PC-9 (cell line): ENCODE measurements at regions not wholly inside any gene's neighbourhood (a gene's known extent, or its start where the extent isn't known, plus 50 kb on each side); places are given as distances from the start of the nearest gene placed in this dataset.

ENCODE experiments used
- BruUV-seq: library from RNA; stranded (reverse); fragments of 400-500 nt; replicated peaks from 2 replicates; lab custom pipeline; 2021; lab: Mats Ljungman, UMichigan
- CTCF ChIA-PET: fragments of 300-600 bp; sonication (Branson Sonifier 250); formaldehyde crosslinking; loops from one replicate; lab custom pipeline; 2022; ENCODE audit warnings: antibody characterized with exemption; lab: Charles Lee
- POLR2A ChIA-PET: fragments of 300-600 bp; sonication (Branson Sonifier 250); formaldehyde crosslinking; loops from one replicate; lab custom pipeline; 2022; ENCODE audit warnings: antibody characterized with exemption; ENCODE audit not compliant: unreplicated experiment; lab: Charles Lee
- DNase-seq, 2 experiments: peaks; one replicate each; pipeline versions ENCODE4 v3.0.0 to v3.0.0-alpha.2; 2015 to 2022; ENCODE audit warnings: mixed read lengths in 1 of 2
- H2AFZ ChIP-seq: fragments of 200-600 bp; sonication (generic); 2 replicates; pipeline ENCODE4 v1.8.1; 2017; ENCODE audit warnings: antibody characterized with exemption
- H3F3A ChIP-seq: fragments of 200-600 bp; sonication (generic); 2 replicates; pipeline ENCODE4 v1.8.1; 2017; ENCODE audit warnings: antibody characterized with exemption, mild to moderate bottlenecking, low read depth; ENCODE audit not compliant: insufficient read depth
- H3K27ac ChIP-seq: fragments of 200-600 bp; sonication (generic); 2 replicates; pipeline ENCODE4 v1.6.1; 2016; ENCODE audit warnings: mixed run types
- H3K27me3 ChIP-seq: fragments of 200-600 bp; sonication (generic); 2 replicates; pipeline ENCODE4 v1.6.1; 2016; ENCODE audit warnings: low read depth, mixed run types; ENCODE audit not compliant: insufficient read depth
- H3K36me3 ChIP-seq: fragments of 200-600 bp; sonication (generic); 2 replicates; pipeline ENCODE4 v1.6.1; 2016; ENCODE audit warnings: low read depth, mixed run types
- H3K4me1 ChIP-seq: fragments of 200-600 bp; sonication (generic); replicated peaks from 2 replicates; pipeline ENCODE4 v1.6.1; 2016; ENCODE audit warnings: mixed run types; ENCODE audit not compliant: insufficient read depth
- H3K4me2 ChIP-seq: fragments of 200-600 bp; sonication (generic); 2 replicates; pipeline ENCODE4 v1.6.1; 2017; ENCODE audit warnings: mixed run types
- H3K4me3 ChIP-seq: fragments of 200-600 bp; sonication (generic); 2 replicates; pipeline ENCODE4 v1.6.1; 2016; ENCODE audit warnings: mixed run types
- H3K79me2 ChIP-seq: fragments of 200-600 bp; sonication (generic); 2 replicates; pipeline ENCODE4 v1.6.1; 2017; ENCODE audit warnings: low read depth, mixed run types
- H3K9me2 ChIP-seq: fragments of 200-600 bp; sonication (generic); 2 replicates; pipeline ENCODE4 v1.8.1; 2017; ENCODE audit warnings: mild to moderate bottlenecking; ENCODE audit not compliant: insufficient read depth
- H3K9me3 ChIP-seq: fragments of 200-600 bp; sonication (generic); 2 replicates; pipeline ENCODE4 v1.8.1; 2016; ENCODE audit warnings: low read depth; ENCODE audit not compliant: insufficient read depth
- H4K20me1 ChIP-seq: fragments of 200-600 bp; sonication (generic); 2 replicates; pipeline ENCODE4 v1.8.1; 2017; ENCODE audit not compliant: insufficient read depth
- EZH2 ChIP-seq: fragments of 200-600 bp; sonication (generic); IDR thresholded peaks from 2 replicates; pipeline ENCODE4 v1.8.0; 2017; ENCODE audit warnings: antibody characterized with exemption, low read depth
- intact Hi-C: fragments of 100-400 bp; cut with micrococcal nuclease; formaldehyde crosslinking; loops from one replicate; pipeline ENCODE4 v1.10.0; 2022; ENCODE audit not compliant: unreplicated experiment
- TF ChIP-seq, protein P1 (sequence below): fragments of 200-600 bp; sonication (generic); conservative IDR thresholded peaks from 2 replicates; pipeline ENCODE4 v1.6.1; 2017; ENCODE audit warnings: mixed run types, antibody characterized with exemption, mild to moderate bottlenecking, moderate library complexity

- H4K20me1 ChIP-seq = no peaks in the 10 kb centered on the region
- H3K4me1 ChIP-seq = no peaks in the 10 kb centered on the region
- no peak overlapping the region for H3K4me3 ChIP-seq
- no peaks in the 10 kb centered on the region for H3K79me2 ChIP-seq
- intact Hi-C loops = no loop called here
- TF ChIP-seq EZH2 = no peak
- TF ChIP-seq, protein P1, sequence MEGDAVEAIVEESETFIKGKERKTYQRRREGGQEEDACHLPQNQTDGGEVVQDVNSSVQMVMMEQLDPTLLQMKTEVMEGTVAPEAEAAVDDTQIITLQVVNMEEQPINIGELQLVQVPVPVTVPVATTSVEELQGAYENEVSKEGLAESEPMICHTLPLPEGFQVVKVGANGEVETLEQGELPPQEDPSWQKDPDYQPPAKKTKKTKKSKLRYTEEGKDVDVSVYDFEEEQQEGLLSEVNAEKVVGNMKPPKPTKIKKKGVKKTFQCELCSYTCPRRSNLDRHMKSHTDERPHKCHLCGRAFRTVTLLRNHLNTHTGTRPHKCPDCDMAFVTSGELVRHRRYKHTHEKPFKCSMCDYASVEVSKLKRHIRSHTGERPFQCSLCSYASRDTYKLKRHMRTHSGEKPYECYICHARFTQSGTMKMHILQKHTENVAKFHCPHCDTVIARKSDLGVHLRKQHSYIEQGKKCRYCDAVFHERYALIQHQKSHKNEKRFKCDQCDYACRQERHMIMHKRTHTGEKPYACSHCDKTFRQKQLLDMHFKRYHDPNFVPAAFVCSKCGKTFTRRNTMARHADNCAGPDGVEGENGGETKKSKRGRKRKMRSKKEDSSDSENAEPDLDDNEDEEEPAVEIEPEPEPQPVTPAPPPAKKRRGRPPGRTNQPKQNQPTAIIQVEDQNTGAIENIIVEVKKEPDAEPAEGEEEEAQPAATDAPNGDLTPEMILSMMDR = no peak
- DNase-seq = no peak
- H3K27me3 ChIP-seq = no peaks in the 10 kb centered on the region
- no peak overlapping the region for H3K4me2 ChIP-seq
- ChIA-PET CTCF (no interaction called here), POLR2A (no interaction called here)
- no peaks in the 10 kb centered on the region for H3F3A ChIP-seq
- H3K9me2 ChIP-seq = no peaks in the 10 kb centered on the region
- H3K9me3 ChIP-seq = no peaks in the 10 kb centered on the region
- no TSS peak for BruUV-seq
- H2AFZ ChIP-seq = no peak overlapping the region
- no peak overlapping the region for H3K27ac ChIP-seq
- no peaks in the 10 kb centered on the region for H3K36me3 ChIP-seq
Observed at GRCh38 chr3:160105907-160106584, 117.4 kb downstream of the IL12A start.

- no peaks in the 10 kb centered on the region for H3K9me2 ChIP-seq
- ChIA-PET CTCF (no interaction called here), POLR2A (no interaction called here)
- no TSS peak for BruUV-seq
- H3K79me2 ChIP-seq = no peaks in the 10 kb centered on the region
- H3K36me3 ChIP-seq = no peaks in the 10 kb centered on the region
- TF ChIP-seq EZH2 = no peak
- TF ChIP-seq, protein P1 = no peak
- H3K9me3 ChIP-seq = no peaks in the 10 kb centered on the region
- H2AFZ ChIP-seq = no peak overlapping the region
- intact Hi-C loops = no loop called here
- H3K4me3 ChIP-seq = no peak overlapping the region
- no peak overlapping the region for H3K4me2 ChIP-seq
- no peaks in the 10 kb centered on the region for H4K20me1 ChIP-seq
- no peaks in the 10 kb centered on the region for H3K4me1 ChIP-seq
- H3K27ac ChIP-seq = no peak overlapping the region
- no peak for DNase-seq
- H3K27me3 ChIP-seq = no peaks in the 10 kb centered on the region
- H3F3A ChIP-seq = no peaks in the 10 kb centered on the region
Observed at GRCh38 chr3:160106905-160107861, 118.0 kb upstream of the C3orf80 start.

GRCh38 chr3:160108362-160108761 lies 116.9 kb upstream of the C3orf80 start:
- no TSS peak for BruUV-seq
- no peak overlapping the region for H3K27ac ChIP-seq
- H3K9me2 ChIP-seq = no peaks in the 10 kb centered on the region
- no peaks in the 10 kb centered on the region for H3K36me3 ChIP-seq
- DNase-seq = no peak
- intact Hi-C loops = no loop called here
- no peak overlapping the region for H3K4me2 ChIP-seq
- no peaks in the 10 kb centered on the region for H3K79me2 ChIP-seq
- no peak overlapping the region for H2AFZ ChIP-seq
- no peaks in the 10 kb centered on the region for H3K27me3 ChIP-seq
- ChIA-PET CTCF (no interaction called here), POLR2A (interaction anchor here (0.7 kb wide), 1 partner anchor 242 kb away, joined by 3 read pairs; no protein-coding TSS in a partner anchor)
- H3K9me3 ChIP-seq = no peaks in the 10 kb centered on the region
- H4K20me1 ChIP-seq = no peaks in the 10 kb centered on the region
- TF ChIP-seq, protein P1 = no peak
- no peak for TF ChIP-seq EZH2
- H3K4me3 ChIP-seq = no peak overlapping the region
- H3F3A ChIP-seq = no peaks in the 10 kb centered on the region
- H3K4me1 ChIP-seq = no peaks in the 10 kb centered on the region
